WTC11 (cell line): ENCODE measurements at regions not wholly inside any gene's neighbourhood (a gene's known extent, or its start where the extent isn't known, plus 50 kb on each side); places are given as distances from the start of the nearest gene placed in this dataset.
A peak's percentile ranks its signal among the peaks of the same experiment; 100 is the strongest.

Experiments used
- ATAC-seq: fragments of 200-7000 bp; cut with Tn5 transposase; 2 replicates; pipeline ENCODE4 v1.10.0; 2021; ENCODE audit warnings: mild to moderate bottlenecking, moderate library complexity
- CTCF ChIA-PET: fragments of 300-600 bp; sonication (Branson Sonifier 250); formaldehyde crosslinking; loops from one replicate; lab custom pipeline; 2021; ENCODE audit warnings: antibody characterized with exemption; lab: Charles Lee
- POLR2A ChIA-PET: fragments of 350-600 bp; sonication (Branson Sonifier 250); formaldehyde crosslinking; loops from one replicate; lab custom pipeline; 2021; ENCODE audit warnings: antibody characterized with exemption; lab: Charles Lee
- DNase-seq: peaks from one replicate; pipeline ENCODE4 v3.0.0; 2021; ENCODE audit warnings: low spot score
- H3K27ac Mint-ChIP-seq: 2 replicates; pipeline ENCODE4 v1.8.0; 2021; ENCODE audit warnings: mixed read lengths
- H3K27me3 Mint-ChIP-seq: 2 replicates; pipeline ENCODE4 v1.8.0; 2021; ENCODE audit warnings: low read depth, mild to moderate bottlenecking, moderate library complexity, mixed read lengths
- H3K36me3 Mint-ChIP-seq: 2 replicates; pipeline ENCODE4 v1.8.0; 2021; ENCODE audit warnings: mixed read lengths
- H3K4me1 Mint-ChIP-seq: 2 replicates; pipeline ENCODE4 v1.8.0; 2022; ENCODE audit warnings: mixed read lengths
- H3K4me3 Mint-ChIP-seq: 2 replicates; pipeline ENCODE4 v1.8.0; 2021; ENCODE audit warnings: mild to moderate bottlenecking, moderate library complexity, mixed read lengths
- H3K9me3 Mint-ChIP-seq: 2 replicates; pipeline ENCODE4 v1.8.0; 2021; ENCODE audit warnings: mixed read lengths
- ATF1 ChIP-seq: sonication (generic); formaldehyde crosslinking; IDR thresholded peaks from 2 replicates; pipeline ENCODE4 v1.8.1; 2023; ENCODE audit warnings: mild to moderate bottlenecking, moderate library complexity, missing genetic modification reagents
- EMX1 ChIP-seq: fragments of 250-450 bp; sonication (Bioruptor Pico); IDR thresholded peaks from 2 replicates; pipeline ENCODE4 v1.8.0; 2021; ENCODE audit warnings: mild to moderate bottlenecking
- ERG ChIP-seq: fragments of 250-450 bp; sonication (Bioruptor Pico); IDR thresholded peaks from 2 replicates; pipeline ENCODE4 v1.8.0; 2021; ENCODE audit warnings: mild to moderate bottlenecking
- ESRRA ChIP-seq: sonication (generic); formaldehyde crosslinking; IDR thresholded peaks from 2 replicates; pipeline ENCODE4 v1.8.1; 2022; ENCODE audit warnings: mild to moderate bottlenecking, missing genetic modification reagents, borderline replicate concordance
- ETV6 ChIP-seq: sonication (generic); formaldehyde crosslinking; IDR thresholded peaks from 2 replicates; pipeline ENCODE4 v1.8.1; 2022; ENCODE audit warnings: mild to moderate bottlenecking, missing genetic modification reagents
- FOXK1 ChIP-seq: sonication (generic); formaldehyde crosslinking; IDR thresholded peaks from 2 replicates; pipeline ENCODE4 v1.8.0; 2022; ENCODE audit warnings: mild to moderate bottlenecking, moderate library complexity, missing genetic modification reagents
- HMGXB4 ChIP-seq: sonication (generic); formaldehyde crosslinking; IDR thresholded peaks from 2 replicates; pipeline ENCODE4 v1.8.1; 2023; ENCODE audit warnings: mild to moderate bottlenecking, moderate library complexity, missing genetic modification reagents
- IRF2 ChIP-seq: sonication (generic); formaldehyde crosslinking; IDR thresholded peaks from 2 replicates; pipeline ENCODE4 v1.8.0; 2022; ENCODE audit warnings: low read depth, missing genetic modification reagents, borderline replicate concordance
- KAT7 ChIP-seq: sonication (generic); formaldehyde crosslinking; IDR thresholded peaks from 2 replicates; pipeline ENCODE4 v1.8.1; 2023; ENCODE audit warnings: missing genetic modification reagents, mild to moderate bottlenecking, borderline replicate concordance
- NFYB ChIP-seq: sonication (generic); formaldehyde crosslinking; conservative IDR thresholded peaks from 2 replicates; pipeline ENCODE4 v1.8.0; 2022; ENCODE audit warnings: low read depth, missing genetic modification reagents
- NR1H2 ChIP-seq: sonication (generic); formaldehyde crosslinking; IDR thresholded peaks from 2 replicates; pipeline ENCODE4 v1.9.0; 2021; ENCODE audit warnings: mild to moderate bottlenecking, moderate library complexity, missing genetic modification reagents
- NR2C2 ChIP-seq: sonication (generic); formaldehyde crosslinking; IDR thresholded peaks from 2 replicates; pipeline ENCODE4 v1.8.0; 2022; ENCODE audit warnings: mild to moderate bottlenecking, missing genetic modification reagents
- NR3C1 ChIP-seq: sonication (generic); formaldehyde crosslinking; conservative IDR thresholded peaks from 2 replicates; pipeline ENCODE4 v1.8.1; 2023; ENCODE audit warnings: low read depth, mild to moderate bottlenecking, missing genetic modification reagents
- SP1 ChIP-seq: sonication (generic); formaldehyde crosslinking; conservative IDR thresholded peaks from 2 replicates; pipeline ENCODE4 v1.8.1; 2022; ENCODE audit warnings: missing genetic modification reagents
- TP53 ChIP-seq: sonication (generic); formaldehyde crosslinking; IDR thresholded peaks from 2 replicates; pipeline ENCODE4 v1.8.1; 2023; ENCODE audit warnings: mild to moderate bottlenecking, missing genetic modification reagents
- ZNF532 ChIP-seq: fragments of 250-450 bp; sonication (Bioruptor Pico); IDR thresholded peaks from 2 replicates; pipeline ENCODE4 v1.9.0; 2021; ENCODE audit warnings: mild to moderate bottlenecking, borderline replicate concordance
- TF ChIP-seq, protein P1 (sequence below): sonication (generic); formaldehyde crosslinking; IDR thresholded peaks from 2 replicates; pipeline ENCODE4 v1.8.0; 2022; ENCODE audit warnings: mild to moderate bottlenecking, missing genetic modification reagents
- TF ChIP-seq, protein P2 (sequence below): fragments of 200-600 bp; IDR thresholded peaks from 2 replicates; pipeline ENCODE4 v1.8.0; 2022; ENCODE audit warnings: antibody characterized with exemption
- TF ChIP-seq, protein P3 (sequence below): fragments of 250-450 bp; sonication (Bioruptor Pico); IDR thresholded peaks from 2 replicates; pipeline ENCODE4 v1.9.0; 2021; ENCODE audit warnings: mild to moderate bottlenecking

DNA sequence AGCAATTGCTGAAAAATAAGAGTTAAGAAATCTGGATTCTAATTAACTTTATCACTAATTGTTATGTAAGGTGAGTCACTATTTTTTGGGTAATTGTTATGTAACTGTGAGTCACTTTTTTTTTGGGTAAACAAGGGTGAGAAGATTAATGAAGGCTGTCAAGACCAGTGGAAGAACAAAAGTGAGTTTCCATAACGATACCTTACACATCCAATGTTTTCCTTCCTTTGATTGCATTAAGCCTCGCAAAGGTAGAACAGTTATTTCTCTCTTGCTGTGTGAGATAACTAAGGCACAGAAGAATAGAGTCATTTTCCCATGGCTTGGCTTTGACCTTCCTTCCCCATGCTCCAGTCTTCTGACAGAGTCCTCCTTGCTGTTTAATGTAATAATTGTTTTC, 374.7 kb downstream of the DDX10 start:
- Mint-ChIP-seq H3K27me3 (no peaks in the 10 kb centered on the region), H3K9me3 (peaks cover 7% of the 10 kb centered on the region), H3K4me3 (no peak overlapping the region), H3K27ac (no peak overlapping the region), H3K36me3 (no peaks in the 10 kb centered on the region), H3K4me1 (peaks cover 26% of the 10 kb centered on the region)
- CTCF ChIA-PET = interaction anchor here (0.8 to 1.2 kb wide), 6 partner anchors 12 to 658 kb away, joined by 3 to 5 read pairs (median 3); no protein-coding TSS in a partner anchor
- TF ChIP-seq EMX1 (CRISPR knock-in tag) (no peak), ATF1 (CRISPR knock-in tag) (no peak), NR3C1 (CRISPR knock-in tag) (no peak), FOXK1 (CRISPR knock-in tag) (no peak), NR2C2 (no peak), ESRRA (CRISPR knock-in tag) (no peak), SP1 (CRISPR knock-in tag) (no peak), ERG (CRISPR knock-in tag) (no peak), ETV6 (CRISPR knock-in tag) (no peak), TP53 (CRISPR knock-in tag) (no peak)
- TF ChIP-seq, protein P1, sequence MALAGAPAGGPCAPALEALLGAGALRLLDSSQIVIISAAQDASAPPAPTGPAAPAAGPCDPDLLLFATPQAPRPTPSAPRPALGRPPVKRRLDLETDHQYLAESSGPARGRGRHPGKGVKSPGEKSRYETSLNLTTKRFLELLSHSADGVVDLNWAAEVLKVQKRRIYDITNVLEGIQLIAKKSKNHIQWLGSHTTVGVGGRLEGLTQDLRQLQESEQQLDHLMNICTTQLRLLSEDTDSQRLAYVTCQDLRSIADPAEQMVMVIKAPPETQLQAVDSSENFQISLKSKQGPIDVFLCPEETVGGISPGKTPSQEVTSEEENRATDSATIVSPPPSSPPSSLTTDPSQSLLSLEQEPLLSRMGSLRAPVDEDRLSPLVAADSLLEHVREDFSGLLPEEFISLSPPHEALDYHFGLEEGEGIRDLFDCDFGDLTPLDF = no peak
- no peak for DNase-seq
- no peak for ATAC-seq
- POLR2A ChIA-PET = no interaction called here

DNA sequence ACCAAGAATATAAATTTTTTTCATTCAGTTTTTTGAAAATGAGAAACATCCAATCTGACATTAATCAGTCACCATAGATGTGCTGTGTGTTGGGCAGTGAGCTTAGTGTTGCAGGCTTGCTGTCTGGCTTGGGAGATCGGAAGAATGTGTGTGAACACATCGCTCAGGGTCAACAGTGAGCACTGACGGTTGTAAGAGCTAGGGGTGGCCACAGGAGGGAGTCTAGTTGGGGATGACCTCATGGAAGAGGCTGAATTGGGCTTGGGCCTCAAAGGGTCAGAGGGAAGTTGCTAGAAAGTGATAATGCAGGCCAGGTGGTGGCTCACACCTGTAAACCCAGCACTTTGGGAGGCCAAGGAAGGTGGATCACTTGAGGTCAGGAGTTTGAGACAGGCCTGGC, 375.4 kb downstream of the DDX10 start:
- peak; percentile 41 for DNase-seq
- POLR2A ChIA-PET = no interaction called here
- Mint-ChIP-seq H3K9me3 (peaks cover 7% of the 10 kb centered on the region), H3K27me3 (no peaks in the 10 kb centered on the region), H3K27ac (no peak overlapping the region), H3K4me3 (no peak overlapping the region), H3K36me3 (no peaks in the 10 kb centered on the region), H3K4me1 (peaks cover 19% of the 10 kb centered on the region)
- peak; percentile 93 for ATAC-seq
- CTCF ChIA-PET = interaction anchor here (0.5 to 1.2 kb wide), 8 partner anchors 11 to 657 kb away, joined by 3 to 5 read pairs (median 3); no protein-coding TSS in a partner anchor
- no peak for TF ChIP-seq IRF2 (CRISPR knock-in tag)
- TF ChIP-seq, protein P2, sequence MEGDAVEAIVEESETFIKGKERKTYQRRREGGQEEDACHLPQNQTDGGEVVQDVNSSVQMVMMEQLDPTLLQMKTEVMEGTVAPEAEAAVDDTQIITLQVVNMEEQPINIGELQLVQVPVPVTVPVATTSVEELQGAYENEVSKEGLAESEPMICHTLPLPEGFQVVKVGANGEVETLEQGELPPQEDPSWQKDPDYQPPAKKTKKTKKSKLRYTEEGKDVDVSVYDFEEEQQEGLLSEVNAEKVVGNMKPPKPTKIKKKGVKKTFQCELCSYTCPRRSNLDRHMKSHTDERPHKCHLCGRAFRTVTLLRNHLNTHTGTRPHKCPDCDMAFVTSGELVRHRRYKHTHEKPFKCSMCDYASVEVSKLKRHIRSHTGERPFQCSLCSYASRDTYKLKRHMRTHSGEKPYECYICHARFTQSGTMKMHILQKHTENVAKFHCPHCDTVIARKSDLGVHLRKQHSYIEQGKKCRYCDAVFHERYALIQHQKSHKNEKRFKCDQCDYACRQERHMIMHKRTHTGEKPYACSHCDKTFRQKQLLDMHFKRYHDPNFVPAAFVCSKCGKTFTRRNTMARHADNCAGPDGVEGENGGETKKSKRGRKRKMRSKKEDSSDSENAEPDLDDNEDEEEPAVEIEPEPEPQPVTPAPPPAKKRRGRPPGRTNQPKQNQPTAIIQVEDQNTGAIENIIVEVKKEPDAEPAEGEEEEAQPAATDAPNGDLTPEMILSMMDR = peak; percentile 33

DNA sequence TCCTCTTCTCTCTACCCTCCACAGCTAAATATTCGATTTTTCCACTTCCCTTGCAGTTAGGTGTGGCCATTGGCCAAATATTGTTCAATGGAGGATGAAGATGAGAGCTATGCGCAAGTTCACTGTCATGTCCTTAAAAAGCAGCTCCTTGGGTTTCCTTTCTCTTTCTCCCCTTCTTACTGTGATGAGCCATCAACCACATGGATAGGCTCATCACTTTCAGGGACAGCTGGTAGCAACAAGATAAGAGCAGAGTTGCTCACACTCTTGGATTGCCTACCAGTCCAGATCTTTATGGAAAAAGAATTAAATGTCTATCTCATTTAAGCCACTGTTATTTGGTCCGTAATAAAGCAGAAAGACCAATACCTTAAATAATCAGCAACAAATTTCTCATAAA, 377.0 kb downstream of the DDX10 start:
- ChIA-PET CTCF (no interaction called here), POLR2A (no interaction called here)
- Mint-ChIP-seq H3K36me3 (no peaks in the 10 kb centered on the region), H3K27me3 (no peaks in the 10 kb centered on the region), H3K4me1 (peaks cover 15% of the 10 kb centered on the region), H3K9me3 (peaks cover 7% of the 10 kb centered on the region), H3K4me3 (no peak overlapping the region), H3K27ac (no peak overlapping the region)
- no peak for TF ChIP-seq SP1 (CRISPR knock-in tag)
- no peak for TF ChIP-seq NR1H2 (CRISPR knock-in tag)
- no peak for TF ChIP-seq HMGXB4 (CRISPR knock-in tag)
- TF ChIP-seq, protein P3, sequence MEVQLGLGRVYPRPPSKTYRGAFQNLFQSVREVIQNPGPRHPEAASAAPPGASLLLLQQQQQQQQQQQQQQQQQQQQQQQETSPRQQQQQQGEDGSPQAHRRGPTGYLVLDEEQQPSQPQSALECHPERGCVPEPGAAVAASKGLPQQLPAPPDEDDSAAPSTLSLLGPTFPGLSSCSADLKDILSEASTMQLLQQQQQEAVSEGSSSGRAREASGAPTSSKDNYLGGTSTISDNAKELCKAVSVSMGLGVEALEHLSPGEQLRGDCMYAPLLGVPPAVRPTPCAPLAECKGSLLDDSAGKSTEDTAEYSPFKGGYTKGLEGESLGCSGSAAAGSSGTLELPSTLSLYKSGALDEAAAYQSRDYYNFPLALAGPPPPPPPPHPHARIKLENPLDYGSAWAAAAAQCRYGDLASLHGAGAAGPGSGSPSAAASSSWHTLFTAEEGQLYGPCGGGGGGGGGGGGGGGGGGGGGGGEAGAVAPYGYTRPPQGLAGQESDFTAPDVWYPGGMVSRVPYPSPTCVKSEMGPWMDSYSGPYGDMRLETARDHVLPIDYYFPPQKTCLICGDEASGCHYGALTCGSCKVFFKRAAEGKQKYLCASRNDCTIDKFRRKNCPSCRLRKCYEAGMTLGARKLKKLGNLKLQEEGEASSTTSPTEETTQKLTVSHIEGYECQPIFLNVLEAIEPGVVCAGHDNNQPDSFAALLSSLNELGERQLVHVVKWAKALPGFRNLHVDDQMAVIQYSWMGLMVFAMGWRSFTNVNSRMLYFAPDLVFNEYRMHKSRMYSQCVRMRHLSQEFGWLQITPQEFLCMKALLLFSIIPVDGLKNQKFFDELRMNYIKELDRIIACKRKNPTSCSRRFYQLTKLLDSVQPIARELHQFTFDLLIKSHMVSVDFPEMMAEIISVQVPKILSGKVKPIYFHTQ (CRISPR knock-in tag) = no peak
- TF ChIP-seq ZNF532 (CRISPR knock-in tag) = no peak
- TF ChIP-seq NFYB (CRISPR knock-in tag) = no peak
- TF ChIP-seq KAT7 (CRISPR knock-in tag) = no peak
- no peak for DNase-seq
- ATAC-seq = no peak
